GM12878 (cell line): ENCODE measurements at regions not wholly inside any gene's neighbourhood (a gene's known extent, or its start where the extent isn't known, plus 50 kb on each side); places are given as distances from the start of the nearest gene placed in this dataset.

Experiments used
- CBFB ChIP-seq: IDR thresholded peaks from 2 replicates; pipeline ENCODE4 v1.6.1; 2016; ENCODE audit warnings: antibody characterized with exemption, low read depth
- NFYB ChIP-seq: IDR thresholded peaks from 2 replicates; pipeline ENCODE4 v1.6.1; 2011; ENCODE audit warnings: low read depth, mild to moderate bottlenecking, low read length, improper control_type of control experiment, moderate library complexity; ENCODE audit not compliant: insufficient read depth
- RBBP5 ChIP-seq: fragments of 200-600 bp; sonication (generic); conservative IDR thresholded peaks from 2 replicates; pipeline ENCODE4 v1.6.1; 2016
- ZBTB33 ChIP-seq: fragments of 450-650 bp; IDR thresholded peaks from 2 replicates; pipeline ENCODE4 v1.6.1; 2017; ENCODE audit warnings: mild to moderate bottlenecking

- TF ChIP-seq NFYB (no peak), CBFB (no peak), RBBP5 (no peak), ZBTB33 (no peak)
These were observed 158.2 kb downstream of the SREK1 start for GRCh38 chr5:66302344-66302743.
